H9 (cell line): ENCODE measurements at regions not wholly inside any gene's neighbourhood (a gene's known extent, or its start where the extent isn't known, plus 50 kb on each side); places are given as distances from the start of the nearest gene placed in this dataset.

Source experiments
- DNase-seq: peaks from one replicate; pipeline ENCODE4 v3.0.0-alpha.2; 2017
- H2AFZ ChIP-seq: one replicate; pipeline ENCODE4 v1.6.1; 2013; ENCODE audit warnings: mild to moderate bottlenecking, low read length, control low read depth, moderate library complexity
- H2AK5ac ChIP-seq: 2 replicates; pipeline ENCODE4 v1.6.1; 2013; ENCODE audit warnings: low read length, control low read depth, mixed read lengths; ENCODE audit not compliant: insufficient read length
- H2BK120ac ChIP-seq: one replicate; pipeline ENCODE4 v1.6.1; 2013; ENCODE audit warnings: low read depth, mild to moderate bottlenecking, low read length, control low read depth, inconsistent platforms; ENCODE audit not compliant: poor library complexity, severe bottlenecking
- H2BK12ac ChIP-seq: 2 replicates; pipeline ENCODE4 v1.6.1; 2013; ENCODE audit warnings: low read length, control low read depth, mixed read lengths, low read depth; ENCODE audit not compliant: insufficient read length
- H2BK15ac ChIP-seq: 2 replicates; pipeline ENCODE4 v1.6.1; 2013; ENCODE audit warnings: low read depth, low read length, control low read depth
- H2BK20ac ChIP-seq: one replicate; pipeline ENCODE4 v1.6.1; 2013; ENCODE audit warnings: low read depth, mild to moderate bottlenecking, low read length, control low read depth, inconsistent platforms; ENCODE audit not compliant: poor library complexity, severe bottlenecking
- H2BK5ac ChIP-seq: 2 replicates; pipeline ENCODE4 v1.6.1; 2013; ENCODE audit warnings: low read length, control low read depth, mixed read lengths; ENCODE audit not compliant: insufficient read length
- H3K14ac ChIP-seq: 2 replicates; pipeline ENCODE4 v1.6.1; 2013; ENCODE audit warnings: low read length, control low read depth; ENCODE audit not compliant: insufficient read depth
- H3K18ac ChIP-seq: 2 replicates; pipeline ENCODE4 v1.6.1; 2013; ENCODE audit warnings: low read depth, mild to moderate bottlenecking, mixed read lengths, low read length, control low read depth; ENCODE audit not compliant: insufficient read length
- H3K23ac ChIP-seq: 2 replicates; pipeline ENCODE4 v1.6.1; 2013; ENCODE audit warnings: low read length, control low read depth, mixed read lengths, low read depth; ENCODE audit not compliant: insufficient read length
- H3K23me2 ChIP-seq: 2 replicates; pipeline ENCODE4 v1.6.1; 2013; ENCODE audit warnings: low read depth, mild to moderate bottlenecking, mixed read lengths, low read length, control low read depth; ENCODE audit not compliant: insufficient read length, poor library complexity, severe bottlenecking
- H3K27ac ChIP-seq: 2 replicates; pipeline ENCODE4 v1.5.1; 2013; ENCODE audit warnings: low read length, control low read depth, mixed read lengths, low read depth; ENCODE audit not compliant: insufficient read length
- H3K27me3 ChIP-seq: 2 replicates; pipeline ENCODE4 v1.6.1; 2013; ENCODE audit warnings: low read length, control low read depth, inconsistent platforms; ENCODE audit not compliant: insufficient read depth
- H3K4ac ChIP-seq: 2 replicates; pipeline ENCODE4 v1.6.1; 2013; ENCODE audit warnings: low read depth, mild to moderate bottlenecking, control low read depth, inconsistent platforms, low read length, moderate library complexity
- H3K4me1 ChIP-seq: 2 replicates; pipeline ENCODE4 v1.6.1; 2013; ENCODE audit warnings: low read length, control low read depth, inconsistent platforms; ENCODE audit not compliant: insufficient read depth
- H3K4me2 ChIP-seq: 2 replicates; pipeline ENCODE4 v1.6.1; 2013; ENCODE audit warnings: low read length, control low read depth, mixed read lengths; ENCODE audit not compliant: insufficient read length, insufficient read depth
- H3K56ac ChIP-seq: 2 replicates; pipeline ENCODE4 v1.6.1; 2013; ENCODE audit warnings: low read depth, mild to moderate bottlenecking, mixed read lengths, low read length, control low read depth; ENCODE audit not compliant: insufficient read length
- H3K79me1 ChIP-seq: 2 replicates; pipeline ENCODE4 v1.6.1; 2013; ENCODE audit warnings: low read depth, mild to moderate bottlenecking, moderate library complexity, low read length, control low read depth, inconsistent platforms; ENCODE audit not compliant: insufficient read depth, poor library complexity, severe bottlenecking
- H3K79me2 ChIP-seq: 2 replicates; pipeline ENCODE4 v1.6.1; 2013; ENCODE audit warnings: low read length, control low read depth, inconsistent platforms; ENCODE audit not compliant: insufficient read depth
- H3K9ac ChIP-seq: 2 replicates; pipeline ENCODE4 v1.6.1; 2013; ENCODE audit warnings: low read length, control low read depth, mixed read lengths; ENCODE audit not compliant: insufficient read length; ENCODE audit errors: extremely low read depth
- H3K9me3 ChIP-seq: one replicate; pipeline ENCODE4 v1.6.1; 2013; ENCODE audit warnings: low read depth, low read length, inconsistent platforms; ENCODE audit not compliant: control insufficient read depth
- H3T11ph ChIP-seq: one replicate; pipeline ENCODE4 v1.6.1; 2013; ENCODE audit warnings: mild to moderate bottlenecking, low read length, control low read depth, inconsistent platforms
- H4K20me1 ChIP-seq: one replicate; pipeline ENCODE4 v1.6.1; 2013; ENCODE audit not compliant: control insufficient read depth, insufficient read length, insufficient read depth
- H4K5ac ChIP-seq: 2 replicates; pipeline ENCODE4 v1.6.1; 2013; ENCODE audit warnings: low read depth, mild to moderate bottlenecking, mixed read lengths, low read length, control low read depth; ENCODE audit not compliant: insufficient read length
- H4K8ac ChIP-seq: replicated peaks from 2 replicates; pipeline ENCODE4 v1.6.1; 2013; ENCODE audit warnings: low read length, control low read depth, mixed read lengths, low read depth; ENCODE audit not compliant: insufficient read length
- H4K91ac ChIP-seq: 2 replicates; pipeline ENCODE4 v1.6.1; 2013; ENCODE audit warnings: low read depth, mild to moderate bottlenecking, moderate library complexity, mixed read lengths, low read length, control low read depth; ENCODE audit not compliant: insufficient read length
- H3K27ac Mint-ChIP-seq, 3 experiments: 2 replicates in 2 of 3; 3 replicates in 1 of 3; pipeline ENCODE4 v1.8.0; 2020 to 2021; ENCODE audit warnings: mixed read lengths in 3 of 3, mild to moderate bottlenecking in 1 of 3, moderate library complexity in 1 of 3
- H3K27me3 Mint-ChIP-seq: 2 replicates; pipeline ENCODE4 v1.8.0; 2021; ENCODE audit warnings: low read depth, mild to moderate bottlenecking, moderate library complexity, mixed read lengths
- H3K36me3 Mint-ChIP-seq, 3 experiments: 2 replicates in 2 of 3; 3 replicates in 1 of 3; pipeline ENCODE4 v1.8.0; 2020 to 2021; ENCODE audit warnings: low read depth in 3 of 3, mixed read lengths in 3 of 3; ENCODE audit not compliant: insufficient read depth in 1 of 3
- H3K4me1 Mint-ChIP-seq, 2 experiments: 2 replicates each; pipeline ENCODE4 v1.8.0; 2020; ENCODE audit warnings: mixed read lengths in 2 of 2
- H3K4me3 Mint-ChIP-seq, 2 experiments: 2 replicates in 1 of 2; 3 replicates in 1 of 2; pipeline ENCODE4 v1.8.0; 2020 to 2021; ENCODE audit warnings: mild to moderate bottlenecking in 2 of 2, mixed read lengths in 2 of 2, moderate library complexity in 1 of 2
- H3K9me3 Mint-ChIP-seq, 2 experiments: 2 replicates in 1 of 2; 3 replicates in 1 of 2; pipeline ENCODE4 v1.8.0; 2020; ENCODE audit warnings: mild to moderate bottlenecking in 2 of 2, mixed read lengths in 2 of 2, moderate library complexity in 1 of 2
- CTCF ChIP-seq: fragments of 200-600 bp; sonication (generic); conservative IDR thresholded peaks from 3 replicates; pipeline ENCODE4 v1.8.0; 2021; ENCODE audit warnings: antibody characterized with exemption, mild to moderate bottlenecking
- WGBS: extraction: QIAGEN DNeasy Blood & Tissue Kit; methylation state at CpG from one replicate; pipeline ENCODE4 v1.1.7; 2013; ENCODE audit warnings: missing lambda C conversion rate, low lambda C conversion rate, mixed read lengths; ENCODE audit not compliant: insufficient read length; ENCODE audit errors: extremely low coverage; 5-methylcytosine and 5-hydroxymethylcytosine counted together

DNA sequence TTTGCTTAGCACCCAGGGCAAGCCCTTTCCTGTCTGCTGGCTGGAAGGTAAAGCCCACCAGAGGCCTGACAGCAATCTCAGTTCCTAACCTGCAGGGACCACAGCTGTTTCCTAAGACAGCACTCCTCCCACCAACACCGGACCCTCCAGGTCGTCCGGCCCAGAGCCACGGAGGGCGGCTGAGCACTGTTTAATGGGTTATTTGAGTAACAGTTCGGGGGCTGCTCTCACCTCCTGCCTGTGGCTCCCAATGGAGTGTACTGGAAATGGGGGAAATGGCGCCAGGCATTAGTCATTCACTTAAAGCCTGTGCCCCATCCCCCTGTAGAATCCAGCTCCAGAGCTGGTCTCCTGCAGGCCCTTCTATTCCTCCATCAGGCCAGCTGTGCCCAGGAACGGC lies 81.6 kb upstream of the ADRA2C start:
- Histone ChIP-seq H3K79me1 (no peaks in the 10 kb centered on the region), H2BK20ac (no peak overlapping the region), H2BK5ac (no peak overlapping the region), H4K5ac (no peak overlapping the region), H2BK12ac (no peak overlapping the region), H3K4ac (no peak overlapping the region), H2AFZ (no peak overlapping the region), H3T11ph (no peak overlapping the region), H3K4me1 (no peaks in the 10 kb centered on the region), H2AK5ac (no peak overlapping the region), H3K18ac (no peak overlapping the region), H4K20me1 (no peaks in the 10 kb centered on the region), H4K8ac (no peak overlapping the region), H3K9ac (no peak overlapping the region), H3K79me2 (no peaks in the 10 kb centered on the region), H2BK15ac (no peak overlapping the region), H4K91ac (no peak overlapping the region), H3K56ac (no peak overlapping the region), H3K14ac (no peak overlapping the region), H3K9me3 (no peaks in the 10 kb centered on the region), H3K23ac (no peak overlapping the region), H2BK120ac (no peak overlapping the region), H3K23me2 (no peaks in the 10 kb centered on the region), H3K27me3 (no peaks in the 10 kb centered on the region), H3K4me2 (no peak overlapping the region), H3K27ac (no peak overlapping the region)
- H3K36me3 Mint-ChIP-seq = no peaks in the 10 kb centered on the region; a peak in 1 of 7 replicates
- peaks cover 32% of the 10 kb centered on the region for H3K27me3 Mint-ChIP-seq
- WGBS = no CpG with 5 or more reads among the region's 8 CpGs
- H3K4me1 Mint-ChIP-seq = peaks cover 0 to 4% of the 10 kb centered on the region in 2 experiments; a peak in 2 of 4 replicates
- no peak overlapping the region for H3K4me3 Mint-ChIP-seq
- DNase-seq = peak; percentile 5
- no peak for TF ChIP-seq CTCF
- H3K9me3 Mint-ChIP-seq = no peaks in the 10 kb centered on the region
- no peak overlapping the region for H3K27ac Mint-ChIP-seq
